Esophagus (tissue), 2 donors: ENCODE measurements at regions not wholly inside any gene's neighbourhood (a gene's known extent, or its start where the extent isn't known, plus 50 kb on each side); places are given as distances from the start of the nearest gene placed in this dataset.
"Not testable (repeated sequence)": the region's sequence is repeated elsewhere in the genome, so short reads cannot be mapped to it uniquely, and the experiment has no call there.

Source experiments
- H3K27ac ChIP-seq, 2 donors: one replicate each; pipeline ENCODE4 v1.5.1; 2013; ENCODE audit warnings: low read depth in 2 of 2, mild to moderate bottlenecking in 2 of 2, inconsistent platforms in 1 of 2, low read length in 1 of 2, moderate library complexity in 1 of 2
- H3K27me3 ChIP-seq, 2 donors: one replicate each; pipeline ENCODE4 v1.6.1; 2013; ENCODE audit warnings: low read length in 2 of 2, control low read depth in 1 of 2, mild to moderate bottlenecking in 1 of 2; ENCODE audit not compliant: insufficient read depth in 2 of 2, control insufficient read depth in 1 of 2
- H3K36me3 ChIP-seq, 2 donors: one replicate each; pipeline ENCODE4 v1.6.1; 2013; ENCODE audit warnings: low read length in 1 of 2; ENCODE audit not compliant: control insufficient read depth in 2 of 2, insufficient read depth in 2 of 2
- H3K4me1 ChIP-seq, 2 donors: one replicate each; pipeline ENCODE4 v1.6.1; 2013; ENCODE audit warnings: low read length in 1 of 2; ENCODE audit not compliant: control insufficient read depth in 2 of 2, insufficient read depth in 2 of 2
- H3K4me3 ChIP-seq, 2 donors: one replicate each; pipeline ENCODE4 v1.5.1; 2013; ENCODE audit warnings: low read length in 2 of 2, mild to moderate bottlenecking in 2 of 2, low read depth in 1 of 2, moderate library complexity in 1 of 2
- H3K9me3 ChIP-seq, 2 donors: one replicate each; pipeline ENCODE4 v1.6.1; 2013; ENCODE audit warnings: mild to moderate bottlenecking in 2 of 2, low read depth in 1 of 2, low read length in 1 of 2, moderate library complexity in 1 of 2; ENCODE audit not compliant: control insufficient read depth in 2 of 2, insufficient read depth in 1 of 2
- WGBS, 2 donors: extraction: QIAGEN DNeasy Blood & Tissue Kit; methylation state at CpG; one replicate each; pipeline ENCODE4 v1.1.7; 2013; 5-methylcytosine and 5-hydroxymethylcytosine counted together
- donor health status: healthy with polysubstance abuse.
- donor health status: Bipolar disorder and iron deficiency.

DNA sequence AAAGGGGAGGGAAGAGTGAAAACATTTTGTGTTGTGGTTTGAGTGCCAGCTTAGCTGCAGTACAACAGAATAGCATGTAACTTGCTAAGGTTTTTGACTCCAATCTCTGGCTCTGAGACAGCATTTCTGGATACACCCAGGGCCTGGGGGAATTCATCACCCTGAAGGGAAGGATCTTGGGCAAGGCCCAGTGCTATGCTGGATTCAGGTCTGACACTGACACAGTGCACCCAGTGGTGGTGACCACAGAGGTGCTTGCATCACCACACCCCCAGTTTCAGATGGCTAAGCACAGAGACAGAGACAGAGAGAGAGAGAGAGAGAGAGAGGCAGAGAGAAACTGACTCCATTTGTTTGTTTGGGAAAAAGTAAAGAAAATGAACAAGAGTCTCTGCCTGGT lies 74.1 kb upstream of the KBTBD8 start:
- Histone ChIP-seq H3K27me3 (no peaks in the 10 kb centered on the region), H3K4me3 (no peak overlapping the region), H3K4me1 (no peaks in the 10 kb centered on the region), H3K27ac (no peak overlapping the region), H3K9me3 (no peaks in the 10 kb centered on the region), H3K36me3 (no peaks in the 10 kb centered on the region)

DNA sequence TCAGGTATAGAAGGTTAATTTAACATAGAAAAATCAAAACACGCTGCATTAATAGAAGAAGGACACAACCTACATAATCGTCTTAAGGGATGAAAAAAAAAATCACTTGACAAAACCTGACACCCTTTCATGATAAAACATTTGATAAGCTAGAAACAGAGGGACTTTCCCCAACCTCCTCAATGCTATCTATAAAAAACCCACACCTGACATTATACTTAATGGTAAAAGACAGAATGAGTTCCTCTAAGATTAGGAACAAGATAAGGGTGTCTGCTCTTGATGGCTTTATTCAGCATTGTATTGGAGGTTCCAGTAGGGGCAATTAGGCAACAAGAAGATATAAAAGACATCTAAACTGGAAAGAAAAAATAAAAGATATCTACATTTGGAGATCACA lies 69.9 kb upstream of the KBTBD8 start:
- Histone ChIP-seq H3K36me3 (no peaks in the 10 kb centered on the region), H3K27ac (no peak overlapping the region), H3K4me1 (no peaks in the 10 kb centered on the region), H3K27me3 (peaks cover 0 to 2% of the 10 kb centered on the region in 2 donors), H3K4me3 (no peak overlapping the region), H3K9me3 (no peaks in the 10 kb centered on the region)
- 70 to 85% methylated on average over 2 of the region's 2 CpGs for WGBS, 2 donors

DNA sequence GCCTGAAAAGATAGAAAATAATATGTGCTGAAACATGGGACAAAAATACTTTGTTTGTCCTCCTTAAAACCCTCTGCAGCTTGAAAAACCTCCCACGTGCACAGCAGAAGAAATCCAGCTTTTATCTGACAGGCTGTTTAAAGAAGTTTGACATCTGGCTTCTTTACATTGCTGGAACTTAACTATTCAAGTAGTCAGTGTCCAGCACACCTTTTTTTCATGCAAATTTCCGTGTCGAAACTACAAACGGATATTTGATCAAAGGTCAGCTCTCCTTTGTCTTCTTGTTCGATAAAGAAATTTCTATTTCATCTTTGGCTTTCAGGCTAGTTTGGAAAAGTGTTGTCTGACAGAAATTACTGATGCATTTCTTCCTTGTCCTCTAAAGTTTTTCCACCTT lies 66.8 kb upstream of the KBTBD8 start:
- H3K4me3 ChIP-seq: no peak overlapping the region
- 20 to 23% methylated on average over 5 of the region's 5 CpGs for WGBS, 2 donors
- H3K9me3 ChIP-seq: no peaks in the 10 kb centered on the region
- no peaks in the 10 kb centered on the region for H3K36me3 ChIP-seq
- H3K4me1 ChIP-seq: no peaks in the 10 kb centered on the region
- H3K27ac ChIP-seq: no peak overlapping the region
- peaks cover 0 to 2% of the 10 kb centered on the region in 2 donors for H3K27me3 ChIP-seq

DNA sequence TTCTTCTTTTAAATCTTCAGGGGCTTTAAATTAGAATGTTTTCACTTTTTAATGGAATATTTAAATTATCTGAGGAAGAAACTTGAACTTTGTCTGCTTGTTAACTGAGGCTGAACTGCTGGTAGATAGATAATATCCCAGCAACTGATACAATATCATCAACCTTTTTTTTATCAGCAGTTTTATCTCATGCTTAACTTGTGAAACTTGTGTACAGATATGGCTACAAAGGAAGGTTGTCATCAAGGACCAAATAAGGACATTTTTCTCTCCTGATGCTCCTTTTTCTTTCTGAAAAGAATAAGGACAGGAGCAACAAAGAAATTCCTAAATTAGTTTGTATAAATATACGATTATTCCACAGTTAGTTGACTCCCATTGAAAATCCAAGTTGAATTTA lies 66.4 kb upstream of the KBTBD8 start:
- H3K36me3 ChIP-seq: no peaks in the 10 kb centered on the region
- H3K9me3 ChIP-seq: no peaks in the 10 kb centered on the region
- H3K27ac ChIP-seq: no peak overlapping the region
- H3K4me1 ChIP-seq: no peaks in the 10 kb centered on the region
- H3K4me3 ChIP-seq: no peak overlapping the region
- 50 to 58% methylated on average over 1 of the region's 1 CpG for WGBS, 2 donors
- peaks cover 0 to 2% of the 10 kb centered on the region in 2 donors for H3K27me3 ChIP-seq

DNA sequence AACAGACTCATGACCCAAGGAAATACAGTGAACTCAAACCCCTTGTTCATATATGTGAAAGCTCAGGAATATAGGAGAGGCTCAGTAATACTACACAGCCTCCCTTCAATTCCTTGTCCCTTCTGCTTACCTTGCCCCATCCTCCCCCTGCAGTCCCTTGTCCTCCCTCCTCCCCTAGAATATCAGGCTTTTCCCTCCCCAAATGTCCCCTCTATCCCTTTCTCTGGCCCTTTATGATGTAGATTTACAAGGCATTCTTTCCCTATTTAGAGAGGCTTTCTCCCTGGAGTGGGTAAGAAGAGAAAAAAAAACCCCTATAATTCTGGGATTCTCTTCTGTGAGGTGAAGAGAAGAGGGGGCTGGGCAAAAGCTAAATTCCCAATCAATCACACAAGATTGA lies 64.9 kb upstream of the KBTBD8 start:
- Histone ChIP-seq H3K4me3 (no peak overlapping the region), H3K9me3 (no peaks in the 10 kb centered on the region), H3K36me3 (no peaks in the 10 kb centered on the region), H3K4me1 (no peaks in the 10 kb centered on the region), H3K27me3 (peaks cover 0 to 2% of the 10 kb centered on the region in 2 donors), H3K27ac (no peak overlapping the region)

DNA sequence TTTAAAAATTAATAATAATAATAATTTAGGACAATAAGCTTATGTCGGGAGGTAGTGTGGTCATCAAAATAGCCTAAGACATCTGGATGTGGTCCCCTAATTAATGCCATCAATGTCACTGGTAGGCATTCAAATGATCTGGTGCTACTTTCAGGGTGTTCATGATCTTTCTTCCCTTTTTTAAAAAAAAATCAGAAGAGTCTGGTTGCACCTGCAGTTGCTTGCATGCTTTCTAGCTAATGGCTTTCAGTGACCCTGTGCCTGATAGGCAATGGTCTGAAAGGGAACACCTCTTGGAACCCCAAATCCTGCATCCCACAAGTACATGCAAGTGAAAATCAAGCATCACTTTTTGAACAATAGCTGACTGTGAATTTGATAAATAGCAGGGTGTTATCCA lies 64.1 kb upstream of the KBTBD8 start:
- H3K9me3 ChIP-seq: no peaks in the 10 kb centered on the region
- no peaks in the 10 kb centered on the region for H3K4me1 ChIP-seq
- H3K4me3 ChIP-seq: no peak overlapping the region
- H3K36me3 ChIP-seq: no peaks in the 10 kb centered on the region
- 88 to 89% methylated on average over 1 of the region's 1 CpG for WGBS, 2 donors
- no peak overlapping the region for H3K27ac ChIP-seq
- H3K27me3 ChIP-seq: peaks cover 0 to 2% of the 10 kb centered on the region in 2 donors

DNA sequence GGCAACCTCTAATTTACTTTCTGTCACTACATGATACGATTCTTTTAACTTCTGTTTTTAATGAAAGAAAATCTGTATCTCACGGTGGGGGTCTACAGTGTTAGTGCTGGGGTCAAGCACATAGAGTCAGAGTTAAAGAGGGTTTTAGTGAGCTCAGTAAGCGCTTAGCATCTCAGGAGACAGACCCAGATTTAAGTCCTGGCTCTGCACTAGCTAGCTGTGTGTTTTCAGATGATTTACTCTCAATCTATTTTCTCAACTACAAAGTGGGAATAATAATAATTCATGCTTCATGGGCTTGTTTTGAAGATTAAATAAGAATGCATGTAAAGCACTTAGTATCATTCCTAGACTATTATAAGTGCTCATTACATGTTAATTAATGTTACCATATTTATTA lies 63.4 kb upstream of the KBTBD8 start:
- WGBS, 2 donors: 71 to 72% methylated on average over 3 of the region's 3 CpGs
- H3K27me3 ChIP-seq: peaks cover 0 to 2% of the 10 kb centered on the region in 2 donors
- H3K36me3 ChIP-seq: no peaks in the 10 kb centered on the region
- H3K9me3 ChIP-seq: no peaks in the 10 kb centered on the region
- H3K27ac ChIP-seq: no peak overlapping the region
- H3K4me1 ChIP-seq: no peaks in the 10 kb centered on the region
- H3K4me3 ChIP-seq: no peak overlapping the region

DNA sequence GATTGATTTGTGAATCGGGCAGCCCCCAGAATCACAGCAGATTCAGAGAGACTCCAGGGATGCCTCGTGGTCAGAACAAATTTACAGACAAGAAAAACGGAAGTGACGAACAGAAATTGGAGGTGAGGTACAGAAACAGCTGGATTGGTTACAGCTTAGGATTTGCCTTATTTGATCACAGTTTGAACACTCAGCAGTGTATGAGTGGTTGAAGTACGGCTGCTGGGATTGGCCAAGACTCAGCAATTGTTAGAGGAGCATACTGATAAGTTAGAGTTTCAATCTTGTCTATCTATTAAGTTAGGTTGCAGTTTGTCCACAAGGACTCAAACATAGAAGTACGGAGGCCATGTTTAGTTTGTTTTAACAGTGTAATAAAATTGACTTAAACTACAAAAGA lies 61.1 kb upstream of the KBTBD8 start:
- not testable (repeated sequence) for H3K4me3 ChIP-seq, H3K9me3 ChIP-seq, H3K36me3 ChIP-seq, H3K27me3 ChIP-seq, H3K4me1 ChIP-seq, H3K27ac ChIP-seq
- 64 to 68% methylated on average over 6 of the region's 6 CpGs for WGBS, 2 donors

DNA sequence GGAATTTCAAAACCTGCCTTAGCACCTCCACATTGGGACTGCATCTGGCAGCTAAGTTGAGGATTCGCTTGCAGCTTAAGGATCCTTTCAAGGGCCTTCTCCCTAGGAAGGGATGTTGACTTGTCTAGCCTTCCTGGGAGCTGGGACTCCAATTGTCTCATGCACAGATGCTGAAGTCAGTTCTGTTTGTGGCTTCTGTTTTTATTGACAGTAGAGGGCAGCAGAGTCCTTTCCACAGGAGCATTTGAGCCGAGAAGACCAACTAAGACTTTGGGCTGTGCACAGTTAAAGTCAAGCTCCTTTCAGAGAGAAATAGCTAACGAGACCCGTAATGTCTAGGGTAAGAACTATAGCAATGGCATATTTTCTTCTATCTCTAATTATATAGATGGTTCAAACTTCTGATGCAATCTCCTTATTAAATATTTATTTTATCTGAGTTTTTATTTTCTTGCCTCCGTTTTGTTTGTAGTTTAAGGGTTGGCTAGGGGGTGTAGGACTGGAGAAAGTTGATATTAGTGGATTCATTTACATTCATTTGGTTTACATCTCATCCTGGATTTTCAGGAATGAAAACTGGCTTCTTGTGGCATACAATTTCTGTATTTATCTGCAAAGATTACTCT lies 59.7 kb upstream of the KBTBD8 start:
- no peaks in the 10 kb centered on the region for H3K9me3 ChIP-seq
- WGBS, 2 donors: 15 to 19% methylated on average over 5 of the region's 5 CpGs
- no peak overlapping the region for H3K4me3 ChIP-seq
- H3K36me3 ChIP-seq: no peaks in the 10 kb centered on the region
- no peaks in the 10 kb centered on the region for H3K27me3 ChIP-seq
- H3K4me1 ChIP-seq: no peaks in the 10 kb centered on the region
- no peak overlapping the region for H3K27ac ChIP-seq

DNA sequence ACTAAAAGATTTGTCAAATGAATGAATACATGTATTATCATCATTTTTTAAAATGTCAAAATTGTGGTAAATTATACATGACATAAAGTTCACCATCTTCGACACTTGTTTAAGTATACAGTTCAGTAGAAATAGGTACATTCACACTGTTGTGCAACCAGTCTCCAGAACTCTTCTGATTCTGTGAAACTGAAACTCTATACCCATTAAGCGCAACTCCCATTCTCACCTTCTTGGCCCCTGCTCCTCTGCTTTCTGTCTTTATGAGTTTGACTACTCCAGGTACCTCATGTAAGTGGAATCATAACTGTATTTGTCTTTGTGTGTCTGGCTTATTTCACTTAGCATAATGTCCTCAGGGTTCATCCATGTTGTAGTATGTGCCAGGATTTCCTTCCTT lies 50.1 kb upstream of the KBTBD8 start:
- Histone ChIP-seq H3K4me3 (no peak overlapping the region), H3K9me3 (no peaks in the 10 kb centered on the region), H3K27me3 (no peaks in the 10 kb centered on the region), H3K27ac (no peak overlapping the region), H3K4me1 (no peaks in the 10 kb centered on the region), H3K36me3 (no peaks in the 10 kb centered on the region)
- WGBS, 2 donors: 93% methylated on average over 2 of the region's 2 CpGs
